Renal cortical epithelial cell (primary cell): ENCODE measurements at regions not wholly inside any gene's neighbourhood (a gene's known extent, or its start where the extent isn't known, plus 50 kb on each side); places are given as distances from the start of the nearest gene placed in this dataset.
A peak's percentile ranks its signal among the peaks of the same experiment; 100 is the strongest.
"Not testable (repeated sequence)": the region's sequence is repeated elsewhere in the genome, so short reads cannot be mapped to it uniquely, and the experiment has no call there.

ENCODE experiments used
- DNase-seq: peaks from one replicate; pipeline ENCODE4 v3.0.0-alpha.2; 2011; ENCODE audit warnings: low read depth

DNA sequence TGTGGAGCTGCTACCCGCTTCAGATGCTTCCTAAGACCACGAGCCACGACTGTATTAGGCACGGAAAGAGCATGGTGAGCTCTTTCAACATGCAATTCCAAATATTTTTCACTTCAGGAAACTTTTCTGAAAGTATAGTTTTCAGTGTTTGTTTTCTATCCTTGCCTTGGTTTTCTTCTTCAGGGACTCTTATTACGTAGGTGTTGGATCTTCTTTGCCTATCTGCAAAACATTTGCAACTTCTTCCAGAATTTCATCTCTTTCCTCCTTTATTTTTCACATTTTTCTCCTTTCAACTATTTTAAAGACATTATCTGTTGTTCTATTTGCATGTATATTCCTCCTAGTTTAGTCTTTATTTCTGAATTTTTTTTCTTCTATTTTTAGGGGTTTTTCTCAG lies 148.9 kb upstream of the LSM14A start:
- no peak for DNase-seq

DNA sequence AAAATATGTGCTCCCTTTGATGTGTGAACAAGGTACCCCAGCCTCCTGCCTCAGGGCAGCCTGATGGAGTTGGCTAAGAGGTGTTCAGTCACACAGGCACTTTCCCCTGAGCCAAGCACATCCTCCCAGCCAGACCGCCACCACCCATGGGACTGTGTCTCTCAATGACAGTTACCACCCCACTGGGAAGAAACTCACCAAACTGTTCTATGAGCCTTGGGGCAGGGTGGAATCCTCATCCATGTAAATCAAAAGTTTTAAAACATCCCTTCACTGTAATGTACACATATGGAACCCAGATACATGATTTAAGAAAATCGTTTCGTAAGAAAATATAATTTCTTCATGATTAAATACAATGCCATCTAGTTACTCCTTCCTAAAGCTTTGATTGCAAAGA lies 138.4 kb upstream of the LSM14A start:
- DNase-seq = no peak

DNA sequence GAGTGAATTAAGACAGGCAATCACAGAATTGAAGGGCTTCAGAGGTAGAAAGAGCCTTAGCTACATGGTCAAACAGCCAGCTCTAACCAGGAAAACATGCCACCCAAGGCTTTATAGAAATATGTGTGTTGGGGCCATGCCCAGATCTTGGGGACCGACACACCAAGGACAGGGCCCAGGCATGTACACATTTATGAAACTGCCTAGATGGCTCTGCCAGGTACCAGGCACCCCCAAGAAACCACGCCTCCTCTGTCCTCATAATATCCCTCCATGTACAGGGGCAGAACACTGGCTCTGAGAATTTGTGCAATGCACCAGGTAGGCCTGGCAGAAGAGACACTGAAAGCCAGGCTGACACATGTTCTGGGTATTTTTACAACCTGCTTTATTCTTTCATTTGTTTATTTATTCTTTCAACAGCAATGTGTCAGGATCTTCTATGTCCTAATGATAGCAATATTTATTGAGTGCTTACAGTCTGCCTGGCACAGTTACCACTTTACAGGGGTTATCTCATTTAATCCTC lies 137.9 kb upstream of the LSM14A start:
- DNase-seq = no peak

DNA sequence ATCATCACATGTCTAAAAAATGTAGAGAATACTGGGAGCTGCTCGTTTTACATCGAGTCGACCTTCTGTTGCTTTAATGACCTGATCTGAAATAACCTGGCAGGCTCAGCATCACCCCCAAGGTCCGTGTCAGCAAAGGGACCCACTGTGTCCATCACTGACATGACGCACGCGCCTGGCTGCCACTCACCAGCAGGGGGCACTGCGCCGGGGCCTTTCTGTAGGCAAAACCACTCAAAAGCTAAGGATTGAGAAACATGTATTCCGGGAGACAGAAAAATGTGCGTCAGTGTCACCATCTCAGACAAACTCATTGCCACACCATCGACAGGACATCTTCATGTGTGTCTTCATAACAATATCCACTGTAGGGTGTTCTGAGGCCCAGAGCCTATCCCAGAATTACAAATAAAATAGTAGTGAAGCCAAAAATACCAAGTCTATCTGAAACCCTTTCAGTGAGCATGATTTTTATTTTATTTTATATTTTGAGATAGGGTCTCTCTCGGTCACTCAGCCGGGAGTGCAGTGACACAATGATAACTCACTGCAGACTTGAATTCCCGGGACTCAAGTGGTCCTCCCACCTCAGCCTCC lies 130.3 kb upstream of the LSM14A start:
- DNase-seq = no peak

DNA sequence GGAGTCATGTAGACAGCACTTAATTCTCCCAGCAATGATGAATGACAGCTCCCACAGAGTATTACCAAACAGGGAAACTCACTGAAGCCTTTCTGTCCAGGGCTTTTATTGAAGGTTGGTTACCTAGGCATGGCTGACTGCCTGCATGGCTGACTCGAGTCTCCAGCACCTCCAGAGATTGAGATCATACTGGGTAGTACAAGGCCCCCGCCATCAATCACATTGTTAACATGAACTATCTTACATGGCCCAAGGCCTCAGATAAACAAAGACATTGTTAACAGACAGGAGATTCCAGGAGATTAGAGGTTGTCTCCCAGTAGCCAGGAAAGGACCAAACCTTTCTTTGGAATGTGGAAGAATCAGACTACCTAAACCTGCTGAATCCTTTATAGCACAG lies 128.3 kb upstream of the LSM14A start:
- DNase-seq = no peak

DNA sequence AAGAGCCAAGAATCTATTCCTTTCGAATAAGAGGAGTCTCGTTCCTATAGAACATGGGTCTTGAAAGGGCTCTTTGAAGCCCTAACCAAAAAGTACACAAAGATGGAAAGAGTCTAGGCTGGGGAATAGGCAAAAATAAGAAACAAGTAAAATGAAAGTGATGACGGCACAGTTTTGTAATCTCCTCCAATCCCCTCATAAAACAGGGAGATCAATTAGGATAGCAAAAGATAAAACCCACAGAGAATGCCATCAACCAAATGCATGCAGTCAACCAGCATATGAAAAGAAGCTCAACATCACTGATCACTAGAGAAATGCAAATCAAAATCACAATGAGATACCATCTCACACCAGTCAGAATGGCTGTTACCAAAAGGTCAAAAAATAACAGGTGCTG lies 122.4 kb upstream of the LSM14A start:
- DNase-seq = no peak

DNA sequence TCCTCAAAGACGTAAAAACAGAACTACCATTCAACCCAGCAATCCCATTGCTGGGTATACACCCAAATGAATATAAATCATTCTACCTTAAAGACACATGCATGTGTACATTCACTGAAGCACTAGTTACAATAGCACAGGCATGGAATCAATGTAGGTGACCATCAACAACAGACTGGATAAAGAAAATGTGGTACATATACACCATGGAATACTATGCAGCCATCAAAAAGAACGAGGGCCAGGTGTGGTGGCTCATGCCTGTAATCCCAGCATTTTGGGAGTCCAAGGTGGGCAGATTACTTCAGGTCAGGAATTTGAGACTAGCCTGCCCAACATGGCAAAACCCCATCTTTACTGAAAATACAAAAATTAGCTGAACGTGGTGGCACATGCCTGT lies 121.9 kb upstream of the LSM14A start:
- not testable (repeated sequence) for DNase-seq

DNA sequence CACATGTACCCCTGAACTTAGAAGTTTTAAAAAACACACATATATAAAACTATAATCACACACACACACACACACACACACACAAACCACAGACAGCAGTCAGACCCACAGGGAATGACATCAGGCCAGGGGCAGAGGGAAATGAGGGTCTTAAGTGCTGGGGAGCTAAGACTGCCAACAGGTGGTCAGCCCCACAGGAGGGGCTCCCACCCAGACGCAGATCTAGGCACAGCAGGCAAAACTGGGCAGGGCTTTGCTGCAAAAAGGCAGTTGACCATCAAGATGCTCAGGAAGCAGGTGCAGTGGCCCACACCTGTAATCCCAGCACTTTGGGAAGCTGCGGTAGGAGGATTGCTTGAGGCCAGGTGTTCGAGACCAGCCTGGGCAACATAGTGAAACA lies 121.0 kb upstream of the LSM14A start:
- DNase-seq = no peak

DNA sequence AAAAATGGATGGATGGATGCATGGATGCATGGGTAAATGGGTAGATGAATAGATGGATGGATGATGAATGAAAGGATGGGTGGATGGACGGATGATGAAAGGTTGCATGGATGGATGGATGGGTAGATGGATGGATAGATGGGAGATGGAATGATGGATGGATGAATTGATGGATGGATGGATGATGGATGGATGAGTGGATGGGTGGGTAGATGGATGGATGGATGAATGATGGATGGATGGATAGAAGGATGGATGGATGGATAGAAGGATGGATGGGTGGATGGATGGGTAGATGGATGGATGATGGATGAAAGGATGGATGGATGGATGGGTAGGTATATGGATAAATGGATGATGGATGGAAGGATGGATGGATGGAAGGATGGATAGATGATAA lies 115.1 kb upstream of the LSM14A start:
- DNase-seq = no peak

DNA sequence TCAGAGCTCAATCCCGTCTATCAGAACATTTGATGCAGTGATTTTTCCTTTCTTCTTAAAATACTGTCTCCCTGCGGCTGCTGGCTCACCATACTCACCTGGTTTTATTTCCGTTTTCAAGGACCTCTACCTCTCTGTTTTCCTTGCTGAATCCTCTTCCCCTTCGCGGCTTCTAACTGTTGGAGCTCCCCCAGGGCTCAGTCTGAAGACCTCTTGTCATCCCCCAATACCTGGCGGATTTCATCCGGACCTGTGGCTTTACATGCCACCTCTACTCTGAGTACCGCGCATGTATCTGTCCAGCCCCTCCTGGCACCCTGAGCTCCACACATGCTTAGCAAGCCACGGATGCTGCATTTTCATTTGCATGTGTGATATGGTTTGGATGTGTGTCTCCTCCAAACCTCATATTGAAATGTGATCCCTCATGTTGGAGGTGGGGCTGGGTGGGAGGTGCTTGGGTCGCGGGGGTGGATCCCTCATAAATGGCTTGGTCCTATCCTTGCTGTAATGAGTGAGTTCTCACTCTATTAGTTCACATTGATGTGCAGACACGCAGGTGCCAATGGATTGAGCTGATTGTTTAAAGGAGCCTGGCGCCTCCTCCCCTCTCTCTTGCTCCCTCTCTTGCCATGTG lies 106.2 kb upstream of the LSM14A start:
- DNase-seq = no peak

DNA sequence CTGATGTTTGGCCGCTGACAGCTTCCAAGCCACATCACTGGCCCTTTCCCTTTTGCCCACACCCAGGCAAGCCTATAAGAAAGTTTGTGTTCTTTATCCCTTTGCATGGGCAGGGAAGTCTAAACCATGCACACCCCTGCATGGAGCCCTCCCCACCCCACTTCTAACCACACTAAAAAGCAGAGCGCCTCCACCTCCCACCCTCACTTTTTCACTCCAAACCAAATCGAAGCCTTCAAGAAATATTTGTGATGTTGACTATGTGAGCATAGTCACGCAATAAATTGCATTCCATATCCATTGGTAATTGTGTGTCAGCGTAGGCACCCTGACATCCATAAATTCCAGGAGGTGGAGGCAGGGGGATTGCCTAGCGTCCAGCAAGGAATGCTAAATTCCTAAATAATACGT lies 104.4 kb upstream of the LSM14A start:
- peak; percentile 11 for DNase-seq

DNA sequence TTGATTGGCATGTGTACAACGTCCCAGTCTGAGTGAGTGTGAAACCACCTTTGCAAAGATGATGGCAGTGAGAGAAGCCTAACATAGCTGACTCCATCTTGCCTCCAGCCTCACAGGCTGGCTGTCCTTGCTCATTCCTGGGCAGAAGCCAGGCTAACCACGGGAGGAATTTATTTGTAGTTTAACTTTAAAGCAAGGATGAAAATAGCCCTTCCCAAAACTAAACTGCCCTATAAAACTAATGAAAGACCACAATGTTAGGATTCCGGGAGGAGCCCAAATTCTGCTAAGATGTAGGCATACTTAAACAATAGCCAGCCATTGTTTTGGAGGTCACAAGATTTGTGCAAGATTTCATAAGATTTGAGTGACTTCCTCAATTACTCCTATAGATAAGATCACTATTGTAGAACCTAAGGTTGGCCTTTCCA lies 96.6 kb upstream of the LSM14A start:
- DNase-seq = no peak

DNA sequence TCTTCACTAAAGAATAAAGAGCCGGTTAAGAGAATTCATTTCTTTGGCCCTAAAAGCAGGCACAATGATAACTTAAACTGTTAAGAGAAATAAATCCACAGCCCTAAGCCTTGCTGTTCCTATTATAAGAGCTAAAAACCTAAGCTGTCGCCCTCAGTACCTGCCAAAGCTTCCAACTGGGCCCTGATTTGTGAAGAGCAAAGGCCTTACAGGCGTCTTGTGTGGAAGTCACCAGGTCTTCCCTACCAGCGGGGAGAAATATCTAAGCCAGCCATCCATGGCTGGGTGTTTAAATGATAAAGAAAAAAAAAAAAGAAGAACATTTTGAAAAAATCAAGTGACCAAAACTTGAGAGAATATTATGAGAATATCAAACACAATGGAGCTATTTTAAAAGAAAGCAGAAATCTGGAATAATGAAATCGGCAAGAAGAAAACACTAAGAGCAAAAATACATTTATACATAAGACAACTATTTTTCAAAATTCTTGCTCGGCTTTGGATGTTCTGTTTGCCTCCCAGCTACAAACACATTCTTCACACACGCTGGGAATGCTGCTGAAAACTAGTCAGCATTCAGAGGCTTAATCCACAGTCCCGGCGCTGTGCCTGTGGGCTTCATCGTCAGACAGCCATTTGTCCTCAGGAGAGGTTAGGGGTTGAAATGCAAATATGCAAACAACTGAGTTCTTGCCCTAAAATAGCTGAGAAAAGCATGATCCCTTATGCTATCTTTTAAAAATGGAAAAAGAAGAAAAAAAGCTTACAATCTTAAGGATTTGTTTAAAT lies 89.8 kb upstream of the LSM14A start:
- no peak for DNase-seq

DNA sequence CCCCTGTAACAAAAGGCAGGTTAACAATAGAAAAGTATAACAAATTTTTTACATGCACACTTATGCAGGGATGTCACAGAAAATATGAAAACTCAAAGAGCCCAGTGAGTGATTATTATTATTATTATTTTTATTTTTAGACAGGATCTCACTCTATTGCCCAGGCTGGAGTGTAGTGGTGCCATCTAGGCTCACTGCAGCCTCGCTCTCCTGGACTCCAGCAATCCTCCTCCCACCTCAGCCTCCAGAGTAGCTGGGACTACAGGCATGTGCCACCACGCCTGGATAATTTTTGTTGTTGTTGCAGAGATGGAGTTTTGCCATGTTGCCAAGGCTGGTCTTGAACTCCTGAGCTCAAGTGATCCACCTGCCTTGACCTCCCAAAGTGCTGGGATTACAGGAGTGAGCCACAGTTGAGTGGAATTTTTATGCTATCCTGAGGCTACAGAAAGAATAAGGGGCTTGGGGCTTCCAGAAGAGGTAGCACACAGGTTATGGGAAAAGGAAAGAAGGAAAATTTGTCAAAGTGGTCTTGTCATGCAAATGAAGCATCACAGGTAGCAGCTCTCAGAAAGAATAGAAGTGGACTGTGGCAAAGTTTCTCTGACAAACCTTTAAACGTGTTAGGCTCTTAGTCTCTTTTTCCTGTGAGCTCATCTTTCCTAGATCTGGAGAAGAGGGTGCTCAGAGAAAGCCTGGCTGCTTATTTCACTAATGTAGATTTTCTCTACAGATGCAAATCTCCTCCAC lies 87.7 kb upstream of the LSM14A start:
- no peak for DNase-seq

DNA sequence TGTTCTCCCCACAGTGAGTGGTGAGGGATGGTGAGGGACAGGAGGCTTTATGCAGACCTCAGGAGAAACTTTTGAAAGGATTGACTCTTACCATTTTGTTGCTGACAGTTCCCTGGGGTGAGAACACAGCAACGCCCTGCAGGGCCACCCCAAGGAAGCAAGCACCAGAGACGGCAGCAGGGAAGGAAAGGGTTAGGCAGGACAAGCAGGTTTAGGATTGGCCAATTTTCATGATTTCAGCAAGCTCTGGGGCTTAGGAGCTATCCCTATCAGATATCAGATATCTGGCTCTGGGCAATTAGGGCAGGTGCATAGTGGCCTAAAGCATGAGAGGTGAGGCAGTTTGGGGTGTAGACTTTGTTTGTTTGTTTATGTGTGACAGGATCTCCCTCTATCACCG lies 87.0 kb upstream of the LSM14A start:
- DNase-seq = no peak

DNA sequence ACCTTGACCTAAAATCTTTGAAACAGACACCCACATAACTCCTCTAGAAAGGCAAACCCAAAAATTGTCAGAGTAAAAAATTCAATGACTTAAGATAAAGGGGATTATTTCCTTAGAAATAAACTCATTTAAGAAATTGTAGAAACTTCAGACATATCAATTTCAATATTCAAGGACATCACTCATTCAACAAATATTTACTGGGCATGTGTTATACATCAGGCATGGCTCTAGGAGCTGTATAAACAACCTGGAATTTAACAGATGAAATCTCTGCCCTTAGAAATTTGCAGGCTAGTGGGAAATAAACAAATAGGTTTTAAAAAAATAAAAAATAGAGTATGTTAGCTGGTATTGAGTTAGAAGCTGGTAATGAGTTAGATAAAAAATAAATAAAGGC lies 84.0 kb upstream of the LSM14A start:
- no peak for DNase-seq

DNA sequence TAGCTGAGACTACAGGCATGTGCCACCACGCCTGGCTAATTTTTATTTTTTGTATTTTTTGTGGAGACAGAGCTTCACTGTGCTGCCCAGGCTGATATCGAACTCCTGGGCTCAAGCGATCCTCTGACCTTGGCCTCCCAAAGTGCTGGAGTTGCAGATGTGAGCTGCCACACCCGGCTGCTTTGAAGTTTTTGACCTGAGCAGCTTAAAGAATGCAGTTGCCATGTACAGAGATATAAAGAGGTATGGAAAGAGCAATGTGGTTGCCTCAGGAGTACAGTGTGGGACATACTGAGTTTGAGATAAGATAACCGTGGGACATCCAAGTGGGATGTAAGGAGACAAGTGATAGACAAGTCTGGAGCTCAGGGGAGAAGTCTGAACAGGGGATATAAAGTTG lies 82.7 kb upstream of the LSM14A start:
- no peak for DNase-seq

DNA sequence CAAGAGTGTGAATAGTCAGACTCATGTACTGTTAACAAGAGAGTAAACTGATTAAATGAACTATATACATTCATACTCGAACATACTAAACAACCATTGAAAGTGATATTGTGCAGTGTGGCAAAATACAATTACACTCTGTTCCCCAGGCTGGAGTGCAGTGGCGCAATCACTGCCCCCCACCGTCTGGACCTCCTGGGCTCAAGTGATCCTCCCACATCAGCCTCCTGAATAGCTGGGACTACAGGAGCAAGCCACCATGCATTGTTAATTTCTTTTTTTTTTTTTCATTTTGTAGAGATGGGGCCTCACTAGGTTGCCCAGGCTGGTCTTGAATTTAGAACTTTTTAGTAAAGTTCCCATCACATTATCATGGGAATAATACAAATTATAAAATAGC lies 77.3 kb upstream of the LSM14A start:
- no peak for DNase-seq

DNA sequence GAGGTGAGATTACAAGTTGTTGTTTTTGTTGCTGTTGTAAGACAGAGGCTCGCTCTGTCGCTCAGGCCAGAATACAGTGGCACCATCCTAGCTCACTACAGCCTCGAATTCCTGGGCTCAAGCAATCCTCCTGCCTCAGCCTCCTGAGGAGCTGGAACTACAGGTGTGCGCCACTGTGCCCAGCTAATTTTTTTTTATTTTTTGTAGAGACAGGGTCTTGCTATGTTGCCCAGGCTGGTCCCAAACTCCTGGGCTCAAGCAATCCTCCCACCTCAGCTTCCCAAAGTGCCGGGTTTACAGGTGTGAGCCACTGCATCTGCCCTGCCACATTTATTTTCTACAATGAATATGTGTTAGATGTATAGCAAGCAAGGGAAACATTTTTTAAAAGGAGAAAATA lies 76.9 kb upstream of the LSM14A start:
- DNase-seq = not testable (repeated sequence)

DNA sequence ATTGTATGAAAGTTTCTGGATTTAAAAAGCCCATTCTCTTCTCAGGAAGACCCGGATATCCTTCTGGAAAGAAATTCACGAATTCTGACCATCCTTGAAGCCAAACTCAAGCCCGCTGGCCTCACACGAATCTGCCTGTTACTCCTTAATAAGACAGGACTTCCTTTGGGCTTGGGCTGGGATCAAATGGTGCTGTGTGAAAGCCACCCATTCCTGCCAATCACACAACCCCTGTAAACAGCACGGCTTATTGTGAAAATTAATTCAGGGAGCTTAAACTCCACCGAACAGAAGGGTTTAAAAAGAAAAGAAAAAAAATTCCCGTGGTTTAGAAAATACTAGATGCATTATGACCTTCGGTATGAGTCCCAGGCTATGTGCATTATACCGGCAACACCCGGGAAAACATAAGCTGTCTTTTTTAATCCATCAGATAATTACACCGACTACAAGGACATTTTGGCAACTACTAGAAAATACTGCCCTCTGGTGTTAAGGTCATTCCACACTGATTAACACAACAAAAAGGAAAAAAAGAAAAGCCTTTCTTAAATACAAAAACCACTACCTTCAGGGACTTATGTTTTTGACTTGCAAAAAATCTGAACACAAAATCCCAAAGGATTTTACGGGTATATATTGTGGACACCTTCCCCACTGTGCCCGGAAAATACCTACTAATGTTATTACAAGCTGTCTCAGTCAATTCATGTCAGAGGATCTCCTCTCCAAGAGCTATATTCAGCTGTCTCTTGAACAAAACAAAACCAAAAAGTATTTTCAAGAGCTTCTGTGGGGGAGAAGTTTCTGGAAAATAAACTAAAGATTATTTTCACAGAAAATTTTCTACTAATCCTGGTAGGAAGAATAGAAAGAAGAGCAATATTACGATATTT lies 76.0 kb upstream of the LSM14A start:
- peak; percentile 68 for DNase-seq

DNA sequence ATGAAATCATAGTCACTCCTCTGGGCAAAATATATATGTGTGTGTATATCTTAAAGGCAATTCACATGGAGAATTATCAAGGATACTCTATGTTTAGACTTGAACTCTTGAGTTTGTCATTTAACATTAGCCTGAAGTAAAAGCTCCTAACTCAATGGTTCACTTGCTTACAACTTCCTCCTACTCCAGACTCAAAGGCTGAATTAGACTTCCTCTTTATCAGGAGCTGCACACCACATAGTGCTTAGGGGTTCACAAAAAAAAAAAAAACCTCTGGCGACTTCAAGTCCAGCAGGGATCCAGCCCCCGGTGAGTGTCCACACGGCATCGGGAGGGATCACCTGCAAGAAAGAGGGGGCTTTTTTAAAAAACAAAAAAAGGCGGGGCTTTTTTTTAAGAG lies 68.2 kb upstream of the LSM14A start:
- DNase-seq = no peak
